GM06990 (cell line): ENCODE measurements at regions not wholly inside any gene's neighbourhood (a gene's known extent, or its start where the extent isn't known, plus 50 kb on each side); places are given as distances from the start of the nearest gene placed in this dataset.

Source experiments
- DNase-seq: peaks from one replicate; pipeline ENCODE4 v3.0.0-alpha.2; 2011; ENCODE audit not compliant: insufficient read length; ENCODE audit errors: extremely low read depth
- H3K27me3 ChIP-seq: replicated peaks from 2 replicates; pipeline ENCODE4 v1.6.0; 2011; ENCODE audit warnings: low read length; ENCODE audit not compliant: control insufficient read depth, insufficient read depth
- H3K36me3 ChIP-seq: 2 replicates; pipeline ENCODE4 v1.5.1; 2011; ENCODE audit warnings: low read length; ENCODE audit not compliant: control insufficient read depth, insufficient read depth
- H3K4me3 ChIP-seq: replicated peaks from 2 replicates; pipeline ENCODE4 v1.5.1; 2011; ENCODE audit warnings: low read depth, mild to moderate bottlenecking, control low read depth, low read length
- CTCF ChIP-seq: IDR thresholded peaks from 2 replicates; pipeline ENCODE4 v1.5.1; 2011; ENCODE audit warnings: low read length, control low read depth, mild to moderate bottlenecking, inconsistent platforms; ENCODE audit not compliant: insufficient read depth, poor library complexity, severe bottlenecking

- no peaks in the 10 kb centered on the region for H3K36me3 ChIP-seq
- no peaks in the 10 kb centered on the region for H3K27me3 ChIP-seq
- H3K4me3 ChIP-seq = no peak overlapping the region
- no peak for TF ChIP-seq CTCF
- no peak for DNase-seq
Measured at GRCh38 chr17:63277629-63278028, 168.5 kb downstream of the CYB561 start.

- no peaks in the 10 kb centered on the region for H3K36me3 ChIP-seq
- TF ChIP-seq CTCF = no peak
- no peak for DNase-seq
- no peak overlapping the region for H3K4me3 ChIP-seq
- no peaks in the 10 kb centered on the region for H3K27me3 ChIP-seq
Measured at GRCh38 chr17:63278728-63279442, 167.2 kb downstream of the CYB561 start.

GRCh38 chr17:63279498-63280230 is 166.4 kb downstream of the CYB561 start:
- no peak for TF ChIP-seq CTCF
- Histone ChIP-seq H3K27me3 (no peaks in the 10 kb centered on the region), H3K36me3 (no peaks in the 10 kb centered on the region), H3K4me3 (no peak overlapping the region)
- no peak for DNase-seq

GRCh38 chr17:63282455-63282854 is 163.7 kb downstream of the CYB561 start:
- Histone ChIP-seq H3K27me3 (no peaks in the 10 kb centered on the region), H3K4me3 (no peak overlapping the region), H3K36me3 (no peaks in the 10 kb centered on the region)
- DNase-seq = no peak
- TF ChIP-seq CTCF = no peak

- no peak for TF ChIP-seq CTCF
- no peaks in the 10 kb centered on the region for H3K27me3 ChIP-seq
- no peaks in the 10 kb centered on the region for H3K36me3 ChIP-seq
- no peak for DNase-seq
- H3K4me3 ChIP-seq = no peak overlapping the region
Measured at GRCh38 chr17:63285551-63285950, 160.6 kb downstream of the CYB561 start.
